ENCODE measurements at regions not wholly inside any gene's neighbourhood (a gene's known extent, or its start where the extent isn't known, plus 50 kb on each side); places are given as distances from the start of the nearest gene placed in this dataset.

GRCh38 chr17:79191270-79191934 is 116.8 kb downstream of the ENGASE start:
- ATAC-seq (no peak), DNase-seq (ENCODE audit: missing footprints) (peak; percentile 58)
- intact Hi-C loops (cut with DNase I), result no loop called here

- DNase-seq (ENCODE audit: missing footprints) (peak; percentile 33), ATAC-seq (no peak)
- intact Hi-C loops (cut with DNase I), result no loop called here
Observed at GRCh38 chr17:79189305-79189704, 114.7 kb downstream of the ENGASE start.

GRCh38 chr17:79188685-79189084 is 114.1 kb downstream of the ENGASE start:
- intact Hi-C loops (cut with DNase I), result loop anchor here (1.0 kb wide), 1 partner anchor 200 kb away; no protein-coding TSS in a partner anchor
- no peak for ATAC-seq

DNA sequence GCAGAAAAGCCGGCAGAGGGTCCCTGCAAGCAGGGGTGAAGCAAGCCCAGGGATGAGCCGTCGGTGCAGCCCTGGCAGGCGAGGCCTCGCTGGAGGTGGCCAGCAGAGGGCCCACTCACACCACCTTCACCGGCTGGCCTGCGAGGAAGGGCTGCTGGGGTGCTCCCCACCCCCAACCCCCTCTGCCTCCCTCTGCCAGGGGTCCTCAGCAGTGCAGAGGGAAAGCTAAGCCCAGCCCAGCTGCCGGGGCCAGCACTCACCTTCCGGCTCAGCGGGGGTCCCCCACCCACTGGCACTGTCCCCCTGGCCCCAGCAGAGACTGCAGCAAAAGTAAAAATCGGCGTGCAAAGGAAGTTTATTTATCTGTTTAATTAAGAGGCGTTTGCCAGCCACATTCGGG is 113.4 kb downstream of the ENGASE start:
- ATAC-seq, result peak; percentile 22
- intact Hi-C loops (cut with DNase I), result loop anchor here (1.0 kb wide), 1 partner anchor 200 kb away; no protein-coding TSS in a partner anchor
- DNase-seq (ENCODE audit: missing footprints), result peak; percentile 60

More at GRCh38 chr17:79188685-79189084, 114.1 kb downstream of the ENGASE start:
- DNase-seq (ENCODE audit: missing footprints), result peak; percentile 35

- ATAC-seq, result no peak
- intact Hi-C loops (cut with DNase I), result no loop called here
Observed at GRCh38 chr17:79187186-79187585, 112.6 kb downstream of the ENGASE start.

GRCh38 chr17:79186406-79186805 is 111.8 kb downstream of the ENGASE start:
- intact Hi-C loops (cut with DNase I), result no loop called here
- DNase-seq (ENCODE audit: missing footprints) (peak; percentile 11), ATAC-seq (no peak)

More at GRCh38 chr17:79187186-79187585, 112.6 kb downstream of the ENGASE start:
- DNase-seq (ENCODE audit: missing footprints), result peak; percentile 32

- DNase-seq (ENCODE audit: missing footprints) (peak; percentile 23), ATAC-seq (no peak)
- intact Hi-C loops (cut with DNase I), result no loop called here
Observed at GRCh38 chr17:79185671-79186070, 111.0 kb downstream of the ENGASE start.

GRCh38 chr17:79184219-79184618 is 109.6 kb downstream of the ENGASE start:
- intact Hi-C loops (cut with DNase I), result no loop called here

GRCh38 chr17:79183293-79184158 is 108.9 kb downstream of the ENGASE start:
- intact Hi-C loops (cut with DNase I), result no loop called here
- ATAC-seq (no peak), DNase-seq (ENCODE audit: missing footprints) (peak; percentile 56)

More at GRCh38 chr17:79184219-79184618, 109.6 kb downstream of the ENGASE start:
- ATAC-seq (no peak), DNase-seq (ENCODE audit: missing footprints) (peak; percentile 65)

DNA sequence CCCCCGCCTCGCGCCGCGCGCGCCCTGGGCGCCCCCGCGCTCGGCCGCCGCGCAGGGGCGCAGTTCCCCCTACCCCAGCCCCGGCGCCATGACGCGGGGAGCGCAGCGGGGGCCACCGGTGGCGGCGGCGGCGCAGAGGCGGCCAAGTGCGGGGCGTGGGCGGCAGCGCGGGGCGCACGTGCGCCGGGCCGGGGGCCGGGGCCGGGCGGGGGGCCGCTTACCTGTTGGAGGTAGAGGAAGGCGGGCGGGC is 108.3 kb downstream of the ENGASE start:
- DNase-seq (ENCODE audit: missing footprints) (no peak), ATAC-seq (no peak)
- intact Hi-C loops (cut with DNase I), result no loop called here

DNA sequence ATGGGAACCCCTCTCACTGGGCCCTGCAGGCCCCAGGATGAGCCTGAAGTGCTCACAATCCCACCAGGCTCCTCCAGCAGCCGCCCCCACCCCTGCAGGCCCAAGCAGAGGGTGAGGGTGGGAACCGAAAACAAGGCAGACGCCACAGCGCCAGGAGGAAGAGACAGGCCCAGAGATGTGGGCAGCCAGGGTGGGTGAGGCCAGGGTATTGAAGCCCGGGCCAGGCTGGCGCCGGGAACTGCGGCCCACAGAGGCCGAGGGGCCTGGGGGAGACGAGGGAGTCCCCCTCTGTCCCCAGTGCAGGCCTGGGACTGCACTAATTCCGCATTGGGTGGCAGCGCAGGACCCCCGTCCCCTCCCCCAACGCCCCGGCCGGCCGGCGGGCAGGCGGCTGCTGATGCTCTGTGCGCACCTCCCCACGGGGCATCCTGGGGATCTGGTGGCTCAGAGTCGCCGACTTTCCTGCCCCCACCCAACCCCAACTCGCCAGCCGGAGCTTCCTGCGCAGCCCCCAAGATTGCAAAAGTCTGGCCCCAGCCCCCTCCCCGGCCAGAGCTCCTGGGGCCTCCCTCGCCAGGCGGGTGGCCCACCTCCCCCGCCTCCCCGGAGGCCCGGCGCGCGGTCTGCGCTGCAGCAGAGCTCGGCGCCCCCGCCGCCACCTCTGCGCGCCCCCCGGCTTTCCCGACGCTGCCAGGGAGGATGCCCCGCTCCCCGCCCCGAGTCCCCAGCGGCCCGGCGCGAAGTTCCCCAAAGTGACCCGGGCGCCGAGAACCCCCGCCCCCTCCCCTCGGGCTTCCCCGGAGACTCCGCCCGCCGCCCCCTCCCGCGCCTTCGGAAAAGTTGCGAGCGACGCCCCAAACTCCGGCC is 107.8 kb downstream of the ENGASE start:
- intact Hi-C loops (cut with DNase I), result no loop called here
- DNase-seq (ENCODE audit: missing footprints), result peak; percentile 9
- no peak for ATAC-seq

DNA sequence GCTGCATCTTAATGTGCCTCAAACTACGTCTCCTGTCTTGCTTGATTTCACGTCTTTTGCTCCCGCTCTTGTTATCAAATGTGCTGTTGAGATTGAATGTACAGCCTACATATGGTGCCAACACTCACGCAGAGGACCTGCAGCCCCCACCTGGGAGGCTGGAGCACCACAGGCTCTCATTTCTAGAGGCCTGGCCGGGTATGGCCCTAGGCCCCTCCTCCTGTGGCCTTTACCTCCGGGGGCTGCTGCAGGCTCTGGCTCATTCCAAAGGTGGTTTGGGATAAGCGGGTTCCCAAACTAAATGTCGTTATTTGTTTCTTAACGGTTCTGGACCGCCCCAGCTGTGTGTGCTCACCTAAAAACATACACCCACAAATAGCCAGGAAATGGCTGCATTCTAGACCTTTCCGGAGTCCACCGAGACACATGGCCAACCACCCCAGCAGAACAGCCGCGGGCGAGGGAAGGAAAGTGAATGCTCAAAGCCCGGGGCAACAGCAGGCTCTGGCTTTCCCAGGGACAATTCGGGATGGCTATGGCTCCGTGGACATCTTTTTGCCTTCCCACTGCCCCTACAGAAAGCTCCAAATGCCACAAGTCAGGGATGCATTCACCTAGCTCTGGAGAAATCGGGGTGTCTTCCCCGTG is 105.9 kb downstream of the ENGASE start:
- ATAC-seq (no peak), DNase-seq (ENCODE audit: missing footprints) (peak; percentile 53)
- intact Hi-C loops (cut with DNase I), result no loop called here

GRCh38 chr17:79179334-79179733 is 104.7 kb downstream of the ENGASE start:
- ATAC-seq, result no peak
- intact Hi-C loops (cut with DNase I), result no loop called here
- peak; percentile 18 for DNase-seq (ENCODE audit: missing footprints)

DNA sequence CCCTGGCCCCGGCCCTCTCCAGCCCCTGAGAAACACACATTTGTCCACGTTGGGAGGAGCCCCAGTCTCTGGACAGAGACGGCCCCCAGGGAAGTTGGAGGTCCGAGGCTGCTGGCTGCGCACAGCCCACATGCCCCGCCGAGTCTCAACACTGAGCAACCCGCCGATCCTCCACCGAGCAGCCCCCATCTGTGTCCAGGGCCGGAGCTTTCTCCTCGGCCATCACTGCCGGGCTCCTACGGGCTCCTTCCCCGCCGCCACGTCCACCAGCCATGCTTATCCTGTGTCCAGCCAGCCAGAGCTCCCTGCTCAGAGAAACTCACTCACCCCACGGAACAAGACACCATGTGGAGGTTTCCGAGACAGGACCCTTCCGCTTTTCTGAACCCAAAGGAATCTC is 103.3 kb downstream of the ENGASE start:
- intact Hi-C loops (cut with DNase I), result no loop called here
- no peak for ATAC-seq
- DNase-seq (ENCODE audit: missing footprints), result no peak

DNA sequence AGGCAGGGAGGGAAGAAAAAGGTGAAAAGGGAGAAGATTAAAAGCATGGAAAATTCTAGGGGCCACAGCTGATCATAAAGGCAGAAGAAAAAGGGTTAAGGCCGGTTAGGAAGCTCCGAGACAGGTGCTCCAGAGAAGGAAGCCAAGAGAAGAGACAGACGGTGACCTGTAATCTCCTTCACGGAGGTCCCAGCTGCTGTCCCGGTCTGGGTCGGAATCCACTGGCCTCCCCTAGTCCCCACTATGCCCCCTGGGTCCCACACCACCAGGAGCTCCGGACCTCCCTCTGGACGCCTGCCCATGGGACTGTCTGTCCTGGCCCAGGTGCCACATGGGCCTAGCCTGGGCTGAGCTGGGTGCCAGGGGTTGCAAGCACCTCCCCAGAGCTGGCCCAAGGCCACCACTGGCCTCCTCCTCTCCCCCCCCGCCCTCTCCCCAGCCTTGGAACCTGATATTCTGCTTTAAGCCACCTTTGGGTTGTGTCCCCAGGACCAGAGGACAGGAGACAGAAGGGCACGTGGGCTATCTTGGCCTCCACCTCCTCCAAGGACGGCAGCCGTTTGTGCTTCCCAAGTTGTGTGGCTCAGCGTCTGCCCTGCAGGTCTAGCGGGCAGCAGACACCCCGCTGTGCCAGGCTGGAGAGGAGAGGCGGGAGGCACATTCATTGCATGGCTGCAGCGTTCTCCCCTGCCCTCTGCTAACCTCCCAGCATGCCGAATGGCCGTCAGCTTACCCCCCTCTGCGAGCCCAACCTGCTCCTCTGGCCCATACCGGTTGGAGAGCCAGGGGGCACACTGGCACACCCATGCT is 102.4 kb downstream of the ENGASE start:
- ATAC-seq (no peak), DNase-seq (ENCODE audit: missing footprints) (no peak)
- intact Hi-C loops (cut with DNase I), result no loop called here

GRCh38 chr17:79174905-79175856 is 100.6 kb downstream of the ENGASE start:
- ATAC-seq, result no peak
- peak; percentile 61 for DNase-seq (ENCODE audit: missing footprints)
- intact Hi-C loops (cut with DNase I), result no loop called here

GRCh38 chr17:79174193-79174765 is 99.7 kb downstream of the ENGASE start:
- peak; percentile 20 for DNase-seq (ENCODE audit: missing footprints)
- intact Hi-C loops (cut with DNase I), result no loop called here
- no peak for ATAC-seq
